ENCODE measurements at regions not wholly inside any gene's neighbourhood (a gene's known extent, or its start where the extent isn't known, plus 50 kb on each side); places are given as distances from the start of the nearest gene placed in this dataset.

DNA sequence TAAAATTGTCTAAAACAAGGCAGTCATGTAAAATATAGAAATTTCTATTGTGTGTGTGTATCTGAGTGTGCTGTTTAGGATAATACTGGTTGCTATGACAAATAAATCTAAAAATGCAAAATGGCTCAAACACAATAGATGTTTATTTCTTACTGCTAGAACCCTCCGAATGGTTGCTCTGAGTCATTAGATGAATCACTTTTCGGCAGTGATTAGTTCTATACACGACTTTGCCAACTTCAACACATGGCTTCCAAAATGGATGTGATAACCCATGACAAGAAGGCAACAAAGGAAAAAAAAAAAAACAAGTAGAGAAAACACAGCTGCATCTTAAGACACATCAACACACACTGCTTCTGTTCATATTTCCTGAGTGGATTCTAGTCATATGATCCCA, 729.2 kb downstream of the AACS start:
- H4K8ac ChIP-seq (ENCODE audit: extremely low read depth, insufficient read depth, low read length): no peak overlapping the region
- no peaks in the 10 kb centered on the region for H3K4me1 ChIP-seq (replicated peaks in 1 of 4; ENCODE audit: control insufficient read depth in 3 of 4, insufficient read depth in 4 of 4, low read length in 3 of 4)
- no peak overlapping the region for H2BK120ac ChIP-seq (replicated peaks; ENCODE audit: low read depth, low read length)
- no peak overlapping the region for H3K9ac ChIP-seq (replicated peaks in 1 of 4; ENCODE audit: extremely low read depth in 1 of 4, low read depth in 3 of 4, low read length in 3 of 4)
- no peak for DNase-seq (ENCODE audit: low read depth in 1 of 2, low spot score in 2 of 2)
- H3K23ac ChIP-seq (ENCODE audit: insufficient read length): no peak overlapping the region
- H2BK20ac ChIP-seq (ENCODE audit: low read length): no peak overlapping the region
- H2AK5ac ChIP-seq (ENCODE audit: low read depth, low read length): no peak overlapping the region
- POLR2A ChIA-PET (ENCODE audit: partially characterized antibody): no interaction called here
- no peaks in the 10 kb centered on the region for H3K79me1 ChIP-seq (ENCODE audit: low read depth, low read length)
- no peak overlapping the region for H2BK12ac ChIP-seq (ENCODE audit: low read depth, low read length)
- no peak overlapping the region for H3K4me2 ChIP-seq (ENCODE audit: insufficient read depth in 1 of 2, low read depth in 2 of 2, low read length in 2 of 2)
- H3K27ac ChIP-seq (ENCODE audit: low read depth, low read length): no peak overlapping the region
- H3K36me3 ChIP-seq (ENCODE audit: control insufficient read depth in 2 of 4, insufficient read depth in 4 of 4, low read length in 3 of 4): no peaks in the 10 kb centered on the region
- no peak overlapping the region for H3K4me3 ChIP-seq (ENCODE audit: extremely low read depth in 1 of 4, insufficient read depth in 2 of 4, low read depth in 3 of 4, low read length in 4 of 4)
- no peak overlapping the region for H3K14ac ChIP-seq (ENCODE audit: insufficient read length)
- no peak for FAIRE-seq
- no peaks in the 10 kb centered on the region for H4K20me1 ChIP-seq (replicated peaks in 1 of 2; ENCODE audit: control insufficient read depth in 1 of 2, insufficient read depth in 2 of 2, low read length in 2 of 2)
- no peak overlapping the region for H2BK15ac ChIP-seq (ENCODE audit: low read length)
- no peaks in the 10 kb centered on the region for H3K23me2 ChIP-seq (ENCODE audit: low read depth, low read length)
- H3K18ac ChIP-seq (ENCODE audit: extremely low read depth, low read length): no peak overlapping the region
- 98% methylated on average over 3 of the region's 3 CpGs; no CpG with 5 or more reads in 1 of the 2 experiments for WGBS, 2 experiments (ENCODE audit: extremely low coverage in 1 of 2, insufficient coverage in 1 of 2, insufficient read length in 1 of 2, insufficient replicate concordance in 2 of 2, low coverage in 1 of 2, low lambda C conversion rate in 2 of 2, missing lambda C conversion rate in 1 of 2)
- CTCF ChIA-PET (ENCODE audit: partially characterized antibody): no interaction called here
- no peaks in the 10 kb centered on the region; a peak in 1 of 7 replicates for H3K27me3 ChIP-seq (replicated peaks in 1 of 4; ENCODE audit: control insufficient read depth in 3 of 4, extremely low read depth in 1 of 4, insufficient read depth in 3 of 4, low read length in 3 of 4)
- no peak overlapping the region for H2AFZ ChIP-seq (ENCODE audit: low read length)
- no peak overlapping the region for H3K56ac ChIP-seq (replicated peaks; ENCODE audit: insufficient read length, low read depth, low read length)
- no peak overlapping the region for H3K4ac ChIP-seq (replicated peaks; ENCODE audit: insufficient read length, low read depth, low read length)
- H3K9me3 ChIP-seq (ENCODE audit: insufficient read depth in 2 of 2, low read depth in 1 of 2, low read length in 1 of 2): peaks cover 13% of the 10 kb centered on the region in 2 experiments; a peak in 2 of 4 replicates
- no peak for TF ChIP-seq RFX5 (IDR thresholded peaks at IDR 0.05; ENCODE audit: borderline replicate concordance, low read depth, low read length)
- no peak overlapping the region for H4K5ac ChIP-seq (ENCODE audit: insufficient read length, low read depth, low read length)
- H3K79me2 ChIP-seq (ENCODE audit: control insufficient read depth in 1 of 2, insufficient read depth in 2 of 2, low read length in 2 of 2): no peaks in the 10 kb centered on the region
- no peak overlapping the region for H2BK5ac ChIP-seq (ENCODE audit: low read depth, low read length)
- no peak overlapping the region for H4K91ac ChIP-seq (replicated peaks; ENCODE audit: insufficient read length, low read length)
